ENCODE measurements at regions not wholly inside any gene's neighbourhood (a gene's known extent, or its start where the extent isn't known, plus 50 kb on each side); places are given as distances from the start of the nearest gene placed in this dataset.

GRCh38 chr11:30107899-30108298 is 91.1 kb upstream of the KCNA4 start:
- peak; percentile 41 for TF ChIP-seq CEBPB (IDR thresholded peaks at IDR 0.05; ENCODE audit: low read depth)
- TF ChIP-seq, protein P1, sequence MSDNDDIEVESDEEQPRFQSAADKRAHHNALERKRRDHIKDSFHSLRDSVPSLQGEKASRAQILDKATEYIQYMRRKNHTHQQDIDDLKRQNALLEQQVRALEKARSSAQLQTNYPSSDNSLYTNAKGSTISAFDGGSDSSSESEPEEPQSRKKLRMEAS (IDR thresholded peaks at IDR 0.05) = no peak
- H3K36me3 ChIP-seq (ENCODE audit: control insufficient read depth in 1 of 2, insufficient read depth in 2 of 2, low read length in 2 of 2) = no peaks in the 10 kb centered on the region
- intact Hi-C loops (cut with micrococcal nuclease) = no loop called here
- no peaks in the 10 kb centered on the region; the same call in 1 of the 2 replicates for H4K20me1 ChIP-seq (ENCODE audit: insufficient read depth)
- no peaks in the 10 kb centered on the region for H3K79me2 ChIP-seq (ENCODE audit: insufficient read depth, low read length)
- H3K27ac ChIP-seq (ENCODE audit: low read depth, low read length) = no peak overlapping the region
- H3K9ac ChIP-seq (ENCODE audit: low read length) = no peak overlapping the region
- POLR2A ChIA-PET = no interaction called here
- ATAC-seq (no peak), DNase-seq (ENCODE audit: low read depth, low spot score) (no peak)
- H3K27me3 ChIP-seq (ENCODE audit: insufficient read depth, low read length) = no peaks in the 10 kb centered on the region
- H3K4me3 ChIP-seq (replicated peaks in 1 of 2; ENCODE audit: low read depth in 1 of 2, low read length in 2 of 2) = no peak overlapping the region
- no peak overlapping the region for H3K4me2 ChIP-seq (ENCODE audit: low read length)
- RAD21 ChIA-PET (ENCODE audit: low non-redundant PET in 1 of 2, low total read pairs in 2 of 2, uncharacterized antibody in 2 of 2, unreplicated experiment in 2 of 2) = interaction anchor here in 1 of 2 experiments (0.7 kb wide), 1 partner anchor 789 kb away, joined by 3 read pairs; no protein-coding TSS in a partner anchor
- no peaks in the 10 kb centered on the region for H3K9me3 ChIP-seq (ENCODE audit: control insufficient read depth in 1 of 2, insufficient read depth in 1 of 2, low read depth in 1 of 2, low read length in 2 of 2)
- H2AFZ ChIP-seq (ENCODE audit: low read depth, low read length, poor library complexity, severe bottlenecking) = no peak overlapping the region
- no peaks in the 10 kb centered on the region for H3K9me2 ChIP-seq (ENCODE audit: insufficient read depth)
- CTCF ChIA-PET = interaction anchor here (1.3 to 2.4 kb wide), 2 partner anchors 20 to 35 kb away, joined by 5 to 13 read pairs; no protein-coding TSS in a partner anchor
- no peaks in the 10 kb centered on the region for H3K4me1 ChIP-seq (ENCODE audit: control insufficient read depth in 1 of 2, insufficient read depth in 2 of 2, low read length in 2 of 2)
- BruUV-seq (replicated peaks) = no TSS peak

DNA sequence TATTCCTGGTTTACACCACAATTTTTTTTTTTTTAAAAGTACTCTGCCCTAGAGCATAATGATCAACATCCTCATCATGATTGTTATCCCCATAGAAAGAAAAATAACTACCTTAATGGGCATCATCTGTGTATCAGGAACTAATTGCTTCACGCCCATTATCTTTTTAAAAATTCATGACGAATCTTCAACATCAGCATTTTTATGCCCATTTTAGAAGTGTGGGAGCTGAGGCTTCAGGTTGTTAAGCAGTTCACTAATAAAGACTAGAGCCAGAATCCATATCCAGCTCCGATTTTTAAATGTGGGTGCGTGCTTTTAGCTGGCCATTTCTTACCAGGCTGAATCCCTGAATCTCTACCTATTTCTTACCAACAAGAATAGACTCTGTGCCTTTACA is 92.9 kb upstream of the KCNA4 start:
- Histone ChIP-seq H3K9me3 (ENCODE audit: control insufficient read depth in 1 of 2, insufficient read depth in 1 of 2, low read depth in 1 of 2, low read length in 2 of 2) (no peaks in the 10 kb centered on the region), H3K4me2 (ENCODE audit: low read length) (no peak overlapping the region), H3K4me1 (ENCODE audit: control insufficient read depth in 1 of 2, insufficient read depth in 2 of 2, low read length in 2 of 2) (no peaks in the 10 kb centered on the region), H3K79me2 (ENCODE audit: insufficient read depth, low read length) (no peaks in the 10 kb centered on the region), H3K27me3 (ENCODE audit: insufficient read depth, low read length) (no peaks in the 10 kb centered on the region), H2AFZ (ENCODE audit: low read depth, low read length, poor library complexity, severe bottlenecking) (no peak overlapping the region), H3K9me2 (ENCODE audit: insufficient read depth) (no peaks in the 10 kb centered on the region), H3K4me3 (replicated peaks in 1 of 2; ENCODE audit: low read depth in 1 of 2, low read length in 2 of 2) (no peak overlapping the region), H4K20me1 (ENCODE audit: insufficient read depth) (no peaks in the 10 kb centered on the region), H3K9ac (ENCODE audit: low read length) (no peak overlapping the region), H3K27ac (ENCODE audit: low read depth, low read length) (no peak overlapping the region), H3K36me3 (ENCODE audit: control insufficient read depth in 1 of 2, insufficient read depth in 2 of 2, low read length in 2 of 2) (no peaks in the 10 kb centered on the region)
- intact Hi-C loops (cut with micrococcal nuclease) = no loop called here
- ATAC-seq (no peak), DNase-seq (ENCODE audit: low read depth, low spot score) (no peak)
- BruUV-seq (replicated peaks) = no TSS peak
- CTCF ChIA-PET = no interaction called here
- RAD21 ChIA-PET (ENCODE audit: low non-redundant PET in 1 of 2, low total read pairs in 2 of 2, uncharacterized antibody in 2 of 2, unreplicated experiment in 2 of 2) = no interaction called here
- POLR2A ChIA-PET = interaction anchor here (0.5 kb wide), 1 partner anchor 481 kb away, joined by 3 read pairs; no protein-coding TSS in a partner anchor
- TF ChIP-seq JUND (IDR thresholded peaks at IDR 0.05) = no peak
- no peak for TF ChIP-seq SIN3A (IDR thresholded peaks at IDR 0.05; ENCODE audit: low read depth)
- TF ChIP-seq POLR2A (IDR thresholded peaks at IDR 0.05; ENCODE audit: borderline replicate concordance, extremely low read depth, insufficient read depth, insufficient read length) = no peak
- no peak for TF ChIP-seq ELF1 (IDR thresholded peaks at IDR 0.05; ENCODE audit: borderline replicate concordance, low read depth)
- TF ChIP-seq SRF (IDR thresholded peaks at IDR 0.05; ENCODE audit: low read depth) = no peak
- no peak for TF ChIP-seq RAD21 (IDR thresholded peaks at IDR 0.05; ENCODE audit: low read depth)
- TF ChIP-seq, protein P2, sequence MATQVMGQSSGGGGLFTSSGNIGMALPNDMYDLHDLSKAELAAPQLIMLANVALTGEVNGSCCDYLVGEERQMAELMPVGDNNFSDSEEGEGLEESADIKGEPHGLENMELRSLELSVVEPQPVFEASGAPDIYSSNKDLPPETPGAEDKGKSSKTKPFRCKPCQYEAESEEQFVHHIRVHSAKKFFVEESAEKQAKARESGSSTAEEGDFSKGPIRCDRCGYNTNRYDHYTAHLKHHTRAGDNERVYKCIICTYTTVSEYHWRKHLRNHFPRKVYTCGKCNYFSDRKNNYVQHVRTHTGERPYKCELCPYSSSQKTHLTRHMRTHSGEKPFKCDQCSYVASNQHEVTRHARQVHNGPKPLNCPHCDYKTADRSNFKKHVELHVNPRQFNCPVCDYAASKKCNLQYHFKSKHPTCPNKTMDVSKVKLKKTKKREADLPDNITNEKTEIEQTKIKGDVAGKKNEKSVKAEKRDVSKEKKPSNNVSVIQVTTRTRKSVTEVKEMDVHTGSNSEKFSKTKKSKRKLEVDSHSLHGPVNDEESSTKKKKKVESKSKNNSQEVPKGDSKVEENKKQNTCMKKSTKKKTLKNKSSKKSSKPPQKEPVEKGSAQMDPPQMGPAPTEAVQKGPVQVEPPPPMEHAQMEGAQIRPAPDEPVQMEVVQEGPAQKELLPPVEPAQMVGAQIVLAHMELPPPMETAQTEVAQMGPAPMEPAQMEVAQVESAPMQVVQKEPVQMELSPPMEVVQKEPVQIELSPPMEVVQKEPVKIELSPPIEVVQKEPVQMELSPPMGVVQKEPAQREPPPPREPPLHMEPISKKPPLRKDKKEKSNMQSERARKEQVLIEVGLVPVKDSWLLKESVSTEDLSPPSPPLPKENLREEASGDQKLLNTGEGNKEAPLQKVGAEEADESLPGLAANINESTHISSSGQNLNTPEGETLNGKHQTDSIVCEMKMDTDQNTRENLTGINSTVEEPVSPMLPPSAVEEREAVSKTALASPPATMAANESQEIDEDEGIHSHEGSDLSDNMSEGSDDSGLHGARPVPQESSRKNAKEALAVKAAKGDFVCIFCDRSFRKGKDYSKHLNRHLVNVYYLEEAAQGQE (IDR thresholded peaks at IDR 0.05; ENCODE audit: low read depth) = no peak
- no peak for TF ChIP-seq ZBTB33 (IDR thresholded peaks at IDR 0.05; ENCODE audit: extremely low read depth, insufficient replicate concordance, low read length)
- TF ChIP-seq ZFX (IDR thresholded peaks at IDR 0.05) = no peak
- no peak for TF ChIP-seq EGR1 (IDR thresholded peaks at IDR 0.05; ENCODE audit: low read depth)
- no peak for TF ChIP-seq CEBPB (IDR thresholded peaks at IDR 0.05; ENCODE audit: low read depth)
- no peak for TF ChIP-seq CBX3 (IDR thresholded peaks at IDR 0.05; ENCODE audit: low read depth)
- TF ChIP-seq, protein P3, sequence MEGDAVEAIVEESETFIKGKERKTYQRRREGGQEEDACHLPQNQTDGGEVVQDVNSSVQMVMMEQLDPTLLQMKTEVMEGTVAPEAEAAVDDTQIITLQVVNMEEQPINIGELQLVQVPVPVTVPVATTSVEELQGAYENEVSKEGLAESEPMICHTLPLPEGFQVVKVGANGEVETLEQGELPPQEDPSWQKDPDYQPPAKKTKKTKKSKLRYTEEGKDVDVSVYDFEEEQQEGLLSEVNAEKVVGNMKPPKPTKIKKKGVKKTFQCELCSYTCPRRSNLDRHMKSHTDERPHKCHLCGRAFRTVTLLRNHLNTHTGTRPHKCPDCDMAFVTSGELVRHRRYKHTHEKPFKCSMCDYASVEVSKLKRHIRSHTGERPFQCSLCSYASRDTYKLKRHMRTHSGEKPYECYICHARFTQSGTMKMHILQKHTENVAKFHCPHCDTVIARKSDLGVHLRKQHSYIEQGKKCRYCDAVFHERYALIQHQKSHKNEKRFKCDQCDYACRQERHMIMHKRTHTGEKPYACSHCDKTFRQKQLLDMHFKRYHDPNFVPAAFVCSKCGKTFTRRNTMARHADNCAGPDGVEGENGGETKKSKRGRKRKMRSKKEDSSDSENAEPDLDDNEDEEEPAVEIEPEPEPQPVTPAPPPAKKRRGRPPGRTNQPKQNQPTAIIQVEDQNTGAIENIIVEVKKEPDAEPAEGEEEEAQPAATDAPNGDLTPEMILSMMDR (IDR thresholded peaks at IDR 0.05 in 2 of 3, conservative IDR thresholded peaks at IDR 0.05 in 1 of 3; ENCODE audit: borderline replicate concordance in 1 of 3, insufficient read depth in 1 of 3, low read depth in 2 of 3, low read length in 2 of 3) = no peak

Data from HCT116 (cell line).